Sigmoid colon (tissue), 6 donors: ENCODE measurements at regions not wholly inside any gene's neighbourhood (a gene's known extent, or its start where the extent isn't known, plus 50 kb on each side); places are given as distances from the start of the nearest gene placed in this dataset.

ENCODE experiments used
- DNase-seq: peaks from one replicate; pipeline ENCODE4 v3.0.0-alpha.2; 2019
- H3K27ac ChIP-seq, 4 donors: fragments of 200-600 bp; sonication (generic); one replicate each; pipeline ENCODE4 v1.5.1; 2016 to 2019; ENCODE audit warnings: mild to moderate bottlenecking in 1 of 4
- H3K27me3 ChIP-seq, 3 donors: fragments of 200-600 bp; sonication (generic); one replicate each; pipeline ENCODE4 v1.5.1; 2019; ENCODE audit warnings: mild to moderate bottlenecking in 1 of 3
- H3K36me3 ChIP-seq, 4 donors: fragments of 200-600 bp; sonication (generic); one replicate each; pipeline ENCODE4 v1.5.1; 2016 to 2019
- H3K4me1 ChIP-seq, 4 donors: fragments of 200-600 bp; sonication (generic); one replicate each; pipeline ENCODE4 v1.5.1; 2017 to 2019
- H3K4me3 ChIP-seq, 4 donors: fragments of 200-600 bp; sonication (generic); one replicate each; pipeline ENCODE4 v1.5.1; 2017 to 2019; ENCODE audit warnings: mild to moderate bottlenecking in 2 of 4, moderate library complexity in 1 of 4
- H3K9me3 ChIP-seq, 4 donors: fragments of 200-600 bp in 3 of 4; sonication (generic) in 3 of 4; one replicate each; pipeline versions ENCODE4 v1.5.1 to v1.6.1; 2013 to 2019
- EP300 ChIP-seq, 4 donors: sonication (generic); formaldehyde crosslinking; IDR thresholded peaks; one replicate each; pipeline ENCODE4 v1.6.1; 2017; ENCODE audit warnings: antibody characterized with exemption in 4 of 4
- POLR2A ChIP-seq, 2 donors: fragments of 450-650 bp; IDR thresholded peaks; one replicate each; pipeline ENCODE4 v1.6.1; 2016; ENCODE audit warnings: antibody characterized with exemption in 2 of 2, mild to moderate bottlenecking in 2 of 2, moderate library complexity in 2 of 2
- POLR2AphosphoS5 ChIP-seq, 4 donors: sonication (generic); formaldehyde crosslinking; IDR thresholded peaks; one replicate each; pipeline ENCODE4 v1.6.1; 2017; ENCODE audit warnings: antibody characterized with exemption in 4 of 4
- WGBS, 2 donors: extraction: QIAGEN DNeasy Blood & Tissue Kit; methylation state at CpG; one replicate each; pipeline ENCODE4 v1.1.7; 2013; 5-methylcytosine and 5-hydroxymethylcytosine counted together
- intact Hi-C: fragments of 100-400 bp; cut with DNase I; formaldehyde crosslinking; loops from one replicate; pipeline ENCODE4 v1.15.1; 2023
- TF ChIP-seq, protein P1 (sequence below), 4 experiments: fragments of 450-650 bp in 3 of 4; fragments of 200-600 bp in 1 of 4; IDR thresholded peaks; one replicate each; pipeline ENCODE4 v1.5.1; 2016 to 2019; ENCODE audit warnings: antibody characterized with exemption in 4 of 4, mild to moderate bottlenecking in 3 of 4, moderate library complexity in 2 of 4
- donor health status: healthy with polysubstance abuse.
- donor health status: healthy.

DNA sequence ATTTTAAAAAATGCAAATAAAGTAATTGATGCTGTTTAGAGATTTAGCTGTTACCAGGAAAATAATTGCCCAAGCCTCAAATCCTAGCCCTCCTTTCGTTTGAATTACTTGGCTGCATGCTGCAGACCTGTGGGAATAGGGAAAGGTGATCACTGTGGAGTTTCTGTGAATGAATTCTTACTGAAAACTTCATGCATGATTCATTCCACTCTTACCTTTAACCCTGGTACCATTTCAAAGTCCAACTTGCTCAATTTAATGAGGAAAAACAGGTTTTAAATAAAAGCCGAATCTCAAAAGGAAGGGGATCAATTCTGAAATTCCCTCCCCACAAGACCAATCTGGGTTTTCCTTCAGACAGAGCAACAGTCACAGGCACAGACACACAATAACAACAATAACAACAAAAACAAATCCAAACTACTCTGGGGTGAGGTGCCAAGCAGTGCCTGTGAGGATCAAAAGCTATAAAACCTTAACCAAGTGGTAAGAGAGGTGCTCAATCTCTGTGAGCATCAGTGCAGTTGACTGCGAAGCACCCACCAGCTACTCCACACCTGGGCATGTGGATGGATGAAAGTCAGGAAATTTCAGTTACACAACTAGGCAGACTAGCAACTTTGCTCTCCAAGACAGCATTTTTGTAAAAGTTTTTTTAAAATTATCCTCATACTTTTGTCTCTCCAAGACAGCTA lies 200.8 kb downstream of the CNTN3 start:
- WGBS, 2 donors: 43 to 75% methylated on average over 3 of the region's 3 CpGs
- DNase-seq: no peak
- Histone ChIP-seq H3K4me3 (no peak overlapping the region), H3K27me3 (no peaks in the 10 kb centered on the region), H3K4me1 (no peaks in the 10 kb centered on the region), H3K27ac (no peak overlapping the region), H3K9me3 (no peaks in the 10 kb centered on the region), H3K36me3 (no peaks in the 10 kb centered on the region)
- TF ChIP-seq, protein P1, sequence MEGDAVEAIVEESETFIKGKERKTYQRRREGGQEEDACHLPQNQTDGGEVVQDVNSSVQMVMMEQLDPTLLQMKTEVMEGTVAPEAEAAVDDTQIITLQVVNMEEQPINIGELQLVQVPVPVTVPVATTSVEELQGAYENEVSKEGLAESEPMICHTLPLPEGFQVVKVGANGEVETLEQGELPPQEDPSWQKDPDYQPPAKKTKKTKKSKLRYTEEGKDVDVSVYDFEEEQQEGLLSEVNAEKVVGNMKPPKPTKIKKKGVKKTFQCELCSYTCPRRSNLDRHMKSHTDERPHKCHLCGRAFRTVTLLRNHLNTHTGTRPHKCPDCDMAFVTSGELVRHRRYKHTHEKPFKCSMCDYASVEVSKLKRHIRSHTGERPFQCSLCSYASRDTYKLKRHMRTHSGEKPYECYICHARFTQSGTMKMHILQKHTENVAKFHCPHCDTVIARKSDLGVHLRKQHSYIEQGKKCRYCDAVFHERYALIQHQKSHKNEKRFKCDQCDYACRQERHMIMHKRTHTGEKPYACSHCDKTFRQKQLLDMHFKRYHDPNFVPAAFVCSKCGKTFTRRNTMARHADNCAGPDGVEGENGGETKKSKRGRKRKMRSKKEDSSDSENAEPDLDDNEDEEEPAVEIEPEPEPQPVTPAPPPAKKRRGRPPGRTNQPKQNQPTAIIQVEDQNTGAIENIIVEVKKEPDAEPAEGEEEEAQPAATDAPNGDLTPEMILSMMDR (IDR thresholded peaks at IDR 0.05): no peak
- TF ChIP-seq EP300 (IDR thresholded peaks at IDR 0.05): no peak
- no peak for TF ChIP-seq POLR2AphosphoS5 (IDR thresholded peaks at IDR 0.05)
- no peak for TF ChIP-seq POLR2A (IDR thresholded peaks at IDR 0.05)
- intact Hi-C loops: no loop called here

DNA sequence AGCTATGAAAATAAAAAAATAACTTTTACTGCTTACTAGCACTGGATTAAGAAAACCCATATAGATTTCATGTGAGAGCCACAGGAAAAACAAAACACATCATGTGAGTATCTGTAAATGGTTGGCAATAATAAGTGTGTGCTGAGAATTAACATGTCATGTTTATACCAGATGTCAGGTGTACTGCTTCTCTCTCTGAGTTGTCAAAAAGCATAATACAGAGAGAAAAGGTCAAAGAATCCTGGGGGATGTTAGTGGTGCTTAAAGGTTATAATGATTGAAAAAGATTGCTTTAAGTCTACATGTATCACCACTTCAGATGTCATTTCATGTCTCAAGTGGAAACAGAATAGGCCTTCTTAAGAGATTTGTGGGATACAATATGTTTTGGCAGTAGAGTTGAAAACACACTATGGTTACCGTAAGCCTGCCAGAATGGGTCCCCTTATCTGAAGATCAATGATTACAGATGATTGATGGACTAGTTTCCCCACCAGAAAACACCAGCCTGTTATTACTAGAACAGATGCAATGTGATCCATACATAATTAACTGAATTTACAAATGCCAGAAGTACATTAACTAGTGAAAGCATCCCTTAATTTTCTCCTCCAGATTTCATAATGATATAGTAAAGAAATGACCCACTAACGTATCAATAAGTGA lies 204.1 kb downstream of the CNTN3 start:
- intact Hi-C loops: no loop called here
- TF ChIP-seq, protein P1 (IDR thresholded peaks at IDR 0.05): no peak
- TF ChIP-seq EP300 (IDR thresholded peaks at IDR 0.05): no peak
- no peak for TF ChIP-seq POLR2AphosphoS5 (IDR thresholded peaks at IDR 0.05)
- no peak for TF ChIP-seq POLR2A (IDR thresholded peaks at IDR 0.05)
- Histone ChIP-seq H3K4me3 (no peak overlapping the region), H3K36me3 (no peaks in the 10 kb centered on the region), H3K27me3 (no peaks in the 10 kb centered on the region), H3K4me1 (no peaks in the 10 kb centered on the region), H3K27ac (no peak overlapping the region), H3K9me3 (peaks cover 0 to 1% (median 0%) of the 10 kb centered on the region in 4 donors)
- no peak for DNase-seq
- WGBS, 2 donors: 87 to 90% methylated on average over 2 of the region's 2 CpGs

DNA sequence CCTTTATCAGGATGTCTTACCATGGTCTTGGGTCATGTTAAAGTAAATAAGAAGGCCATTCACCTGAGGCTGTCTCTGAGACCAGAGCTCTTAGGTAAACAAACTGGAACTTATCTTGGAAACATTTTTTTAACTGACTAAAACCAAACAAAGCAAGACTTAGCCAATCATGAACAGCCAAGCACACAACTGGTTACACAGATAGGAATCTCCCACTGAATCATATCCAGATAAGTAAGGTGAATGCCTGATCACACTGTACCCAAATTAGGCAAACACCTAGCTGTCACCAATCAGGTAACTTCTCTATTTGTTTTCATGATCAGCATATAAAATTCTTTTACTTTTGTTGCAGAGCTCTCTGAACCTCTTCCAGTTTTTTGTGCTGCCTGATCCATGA lies 205.4 kb downstream of the CNTN3 start:
- Histone ChIP-seq H3K4me3 (no peak overlapping the region), H3K4me1 (no peaks in the 10 kb centered on the region), H3K36me3 (no peaks in the 10 kb centered on the region), H3K27ac (no peak overlapping the region), H3K27me3 (no peaks in the 10 kb centered on the region), H3K9me3 (peaks cover 0 to 1% (median 0%) of the 10 kb centered on the region in 4 donors)
- intact Hi-C loops: no loop called here
- no peak for DNase-seq
- TF ChIP-seq POLR2A (IDR thresholded peaks at IDR 0.05): no peak
- TF ChIP-seq, protein P1 (IDR thresholded peaks at IDR 0.05): no peak
- no peak for TF ChIP-seq POLR2AphosphoS5 (IDR thresholded peaks at IDR 0.05)
- no peak for TF ChIP-seq EP300 (IDR thresholded peaks at IDR 0.05)

DNA sequence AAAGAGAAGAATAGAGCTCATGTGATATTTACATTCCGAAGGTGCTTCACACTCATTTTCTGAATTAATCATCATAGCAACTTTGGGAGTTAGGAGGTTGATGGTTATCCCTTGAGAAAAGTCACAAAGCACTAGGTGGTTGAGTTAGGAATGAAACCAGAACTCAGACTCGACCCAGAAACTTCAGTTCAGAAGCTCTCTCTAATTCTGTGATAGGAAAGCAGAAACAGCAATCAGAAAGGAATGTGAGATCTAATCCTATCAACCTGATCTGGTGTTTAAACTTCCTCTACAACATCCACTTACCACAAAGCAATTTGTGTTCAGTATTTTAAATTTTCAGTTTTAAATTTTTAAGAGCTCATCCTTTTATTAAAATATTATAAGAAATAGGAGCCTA lies 211.2 kb downstream of the CNTN3 start:
- Histone ChIP-seq H3K27ac (no peak overlapping the region), H3K36me3 (no peaks in the 10 kb centered on the region), H3K4me3 (no peak overlapping the region), H3K4me1 (no peaks in the 10 kb centered on the region), H3K9me3 (peaks cover 0 to 1% (median 0%) of the 10 kb centered on the region in 4 donors), H3K27me3 (no peaks in the 10 kb centered on the region)
- DNase-seq: no peak
- intact Hi-C loops: no loop called here
- 83 to 91% methylated on average over 2 of the region's 2 CpGs for WGBS, 2 donors
- no peak for TF ChIP-seq POLR2AphosphoS5 (IDR thresholded peaks at IDR 0.05)
- no peak for TF ChIP-seq EP300 (IDR thresholded peaks at IDR 0.05)
- TF ChIP-seq, protein P1 (IDR thresholded peaks at IDR 0.05): no peak
- no peak for TF ChIP-seq POLR2A (IDR thresholded peaks at IDR 0.05)
